ENCODE measurements at regions not wholly inside any gene's neighbourhood (a gene's known extent, or its start where the extent isn't known, plus 50 kb on each side); places are given as distances from the start of the nearest gene placed in this dataset.
A peak's percentile ranks its signal among the peaks of the same experiment; 100 is the strongest.
"Not testable (repeated sequence)": the region's sequence is repeated elsewhere in the genome, so short reads cannot be mapped to it uniquely, and the experiment has no call there.

DNA sequence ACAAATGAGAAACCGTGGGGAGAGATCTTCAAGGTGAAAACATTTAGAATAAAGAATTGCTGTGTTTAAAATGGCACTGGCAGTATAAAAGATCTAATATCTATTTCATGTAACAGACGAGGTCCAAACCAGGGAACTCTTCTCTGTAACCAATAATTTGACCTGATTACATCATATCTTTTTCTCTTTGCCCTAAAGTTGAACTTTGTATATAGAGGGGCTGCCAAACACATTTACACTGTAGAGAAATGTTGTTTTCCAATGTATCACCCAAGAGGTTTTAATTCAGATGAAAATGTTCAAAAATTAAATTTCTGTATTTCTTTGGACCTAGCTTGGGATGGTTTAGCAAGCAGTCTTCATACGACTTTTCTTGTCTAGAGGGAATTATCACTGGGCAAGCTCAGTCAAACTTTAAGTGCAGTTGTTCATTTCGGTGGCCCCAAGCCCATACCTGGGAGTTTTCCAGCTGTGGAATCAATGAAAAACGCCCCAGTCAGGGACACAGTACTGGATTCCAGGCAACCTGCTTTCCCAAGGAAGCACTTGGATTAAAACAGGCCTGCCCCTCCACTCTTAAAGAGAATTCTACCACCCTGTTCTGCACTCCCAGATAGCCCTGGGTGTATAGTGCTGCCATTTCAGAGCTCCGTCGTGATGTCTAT, 208.5 kb upstream of the FN1 start:
- DNase-seq (ENCODE audit: low read depth, low spot score), result no peak
- H3K27ac ChIP-seq, result no peak overlapping the region

DNA sequence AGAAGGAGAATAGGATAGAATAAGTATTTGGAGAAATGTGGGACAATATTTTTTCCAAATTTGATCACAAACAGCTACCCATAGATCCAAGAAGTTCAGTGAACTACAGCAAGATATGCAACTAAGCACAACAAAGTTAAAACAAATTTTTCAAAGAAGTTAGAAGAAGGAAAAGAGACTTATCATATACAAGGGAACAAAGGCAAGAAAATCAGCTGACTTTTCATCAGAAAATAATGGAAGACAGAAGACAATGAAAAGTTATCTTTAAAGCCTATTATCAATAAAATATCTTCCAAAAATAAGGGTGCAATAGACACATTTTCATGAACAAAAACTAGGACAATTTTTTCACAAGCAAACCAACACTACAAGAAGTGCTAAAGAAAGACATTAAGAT, 202.8 kb upstream of the FN1 start:
- DNase-seq (ENCODE audit: low read depth, low spot score), result no peak
- no peak overlapping the region for H3K27ac ChIP-seq

DNA sequence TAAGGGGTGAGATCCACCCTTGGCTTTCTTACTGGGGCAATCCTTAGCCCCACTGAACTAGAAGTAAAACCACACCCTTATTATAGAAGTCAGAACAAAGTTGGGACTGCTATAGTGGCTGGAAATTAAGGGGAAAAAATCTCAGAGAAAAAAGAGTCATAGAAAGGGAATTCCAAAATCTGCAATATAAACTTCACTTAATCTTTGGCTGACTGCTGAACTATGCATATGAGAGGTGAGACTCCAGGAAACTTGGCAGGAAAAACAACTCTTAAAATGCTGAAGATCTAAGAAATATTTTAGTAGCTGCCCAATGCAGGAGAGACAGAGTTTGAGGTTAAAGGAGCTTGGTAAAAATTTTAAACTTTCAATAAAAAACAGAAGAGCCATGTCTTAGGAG, 201.8 kb upstream of the FN1 start:
- H3K27ac ChIP-seq, result no peak overlapping the region
- no peak for DNase-seq (ENCODE audit: low read depth, low spot score)

DNA sequence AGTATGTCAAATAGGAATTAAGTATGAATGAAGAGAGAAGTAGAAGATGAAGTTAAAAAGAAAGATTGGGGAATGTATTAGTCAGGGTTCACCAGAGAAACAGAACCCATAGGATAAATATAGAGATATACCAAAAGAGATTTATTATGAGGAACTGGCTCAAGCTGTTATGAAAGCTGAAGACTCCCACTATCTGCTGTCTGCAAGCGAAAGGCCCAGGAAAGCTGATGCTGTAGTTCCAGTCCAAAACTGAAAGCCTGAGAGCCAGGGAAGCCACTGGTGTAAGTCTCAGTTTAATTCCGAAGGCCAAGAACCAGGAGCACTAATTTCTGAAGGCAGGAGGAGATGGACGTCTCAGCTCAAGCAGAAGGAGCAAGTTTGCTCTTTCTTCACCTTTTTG, 200.9 kb upstream of the FN1 start:
- H3K27ac ChIP-seq, result no peak overlapping the region
- DNase-seq (ENCODE audit: low read depth, low spot score), result no peak

DNA sequence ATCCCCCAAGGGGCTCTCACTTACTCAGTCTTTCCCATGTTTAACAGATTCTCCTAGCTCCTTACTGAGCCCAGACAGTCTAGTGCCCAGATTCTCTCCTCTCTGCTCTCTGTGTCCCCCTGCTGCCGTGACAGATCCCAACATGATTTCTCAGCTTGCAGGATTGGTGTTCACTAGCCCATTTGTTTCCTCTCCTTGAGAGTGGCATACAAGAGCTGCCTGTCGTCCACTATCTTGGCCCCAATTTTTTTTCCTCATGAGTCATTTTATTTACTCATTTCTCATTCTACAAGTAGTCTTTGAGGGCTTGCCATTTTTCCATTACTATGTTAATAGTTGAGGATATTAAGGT, 199.9 kb upstream of the FN1 start:
- peak; percentile 36 for DNase-seq (ENCODE audit: low read depth, low spot score)
- H3K27ac ChIP-seq, result no peak overlapping the region

DNA sequence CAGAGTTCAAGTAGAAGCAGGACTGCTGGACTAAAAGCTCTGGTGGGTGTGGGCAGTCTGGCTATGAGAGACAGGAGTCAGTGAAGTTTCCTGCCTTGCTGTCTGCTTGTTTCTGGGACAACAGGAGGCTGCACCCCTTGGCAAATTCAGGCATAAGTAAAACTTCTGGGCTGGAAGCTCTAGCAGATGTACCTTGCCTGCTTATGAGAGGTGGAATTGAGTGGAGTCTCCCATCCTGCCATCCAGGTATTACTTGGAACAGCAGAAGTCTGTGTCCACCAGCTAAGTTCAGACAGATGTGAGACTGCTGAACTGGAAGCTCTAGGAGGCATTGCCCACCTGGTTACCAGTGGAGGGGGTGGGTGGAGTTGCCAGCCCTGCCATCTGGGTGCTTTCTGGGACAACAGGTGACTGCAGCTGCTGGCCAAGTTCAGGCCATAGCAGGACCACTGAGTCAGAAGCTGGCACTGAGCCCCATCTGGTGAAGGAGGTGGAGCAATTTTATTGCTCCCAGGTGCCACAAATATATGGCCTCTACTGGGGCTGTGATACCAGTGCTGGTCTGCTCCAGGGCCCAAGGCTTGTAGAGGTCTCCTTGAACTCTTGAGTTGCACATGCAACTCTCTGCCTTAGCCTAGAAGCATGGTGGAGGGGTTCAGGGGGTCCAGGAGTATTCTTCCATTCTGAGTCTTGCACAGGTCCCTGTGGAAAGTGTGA, 199.4 kb upstream of the FN1 start:
- no peak overlapping the region for H3K27ac ChIP-seq
- DNase-seq (ENCODE audit: low read depth, low spot score), result no peak

DNA sequence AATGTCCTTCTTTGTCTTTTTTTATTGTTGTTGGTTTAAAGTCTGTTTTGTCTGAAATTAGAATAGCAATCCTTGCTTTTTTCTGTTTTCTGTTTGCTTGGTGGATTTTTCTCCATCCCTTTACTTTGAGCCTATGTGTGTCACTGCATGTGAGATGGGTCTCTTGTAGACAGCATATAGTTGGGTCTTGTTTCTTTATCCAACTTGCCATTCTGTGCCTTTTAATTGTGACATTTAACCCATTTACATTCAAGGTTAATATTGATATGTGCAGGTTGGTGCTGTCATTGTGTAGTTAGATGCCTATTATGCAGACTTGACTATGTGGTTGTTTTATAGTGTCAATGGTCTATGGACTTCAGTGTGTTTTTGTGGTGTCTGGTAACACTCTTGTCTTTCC, 197.5 kb upstream of the FN1 start:
- no peak for DNase-seq (ENCODE audit: low read depth, low spot score)
- no peak overlapping the region for H3K27ac ChIP-seq

DNA sequence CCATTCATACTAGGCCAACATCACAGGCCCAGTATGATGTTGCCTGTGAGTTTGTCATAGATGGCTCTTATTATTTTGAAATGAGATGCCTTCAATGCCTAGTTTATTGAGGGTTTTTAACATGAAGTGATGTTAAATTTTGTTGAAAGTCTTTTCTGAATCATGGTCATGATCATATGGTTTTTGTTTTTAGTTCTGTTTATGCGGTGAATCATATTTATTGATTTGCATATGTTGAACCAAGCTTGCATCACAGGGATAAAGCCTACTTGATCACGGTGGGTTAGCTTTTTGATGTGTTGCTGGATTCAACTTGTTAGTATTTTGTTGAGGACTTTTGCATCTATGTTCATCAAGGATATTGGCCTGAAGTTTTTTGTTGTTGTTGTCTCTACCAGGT, 195.8 kb upstream of the FN1 start:
- no peak for DNase-seq (ENCODE audit: low read depth, low spot score)
- H3K27ac ChIP-seq, result no peak overlapping the region

DNA sequence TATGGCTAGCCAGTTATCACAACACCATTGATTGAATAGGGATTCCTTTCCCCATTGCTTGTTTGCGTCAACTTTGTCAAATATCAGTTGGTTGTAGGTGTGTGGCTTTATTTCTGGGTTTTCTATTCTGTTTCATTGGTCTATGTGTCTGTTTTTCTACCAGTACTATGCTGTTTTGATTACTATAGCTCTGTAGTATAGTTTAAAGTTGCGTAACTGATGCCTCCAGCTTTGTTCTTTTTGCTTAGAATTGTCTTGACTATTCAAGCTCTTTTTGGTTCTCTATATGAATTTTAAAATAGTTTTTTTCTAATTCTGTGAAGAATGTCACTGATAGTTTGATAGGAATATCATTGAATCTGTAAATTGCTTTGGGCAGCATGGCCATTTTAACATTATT, 194.9 kb upstream of the FN1 start:
- DNase-seq (ENCODE audit: low read depth, low spot score); H3K27ac ChIP-seq: not testable (repeated sequence)

DNA sequence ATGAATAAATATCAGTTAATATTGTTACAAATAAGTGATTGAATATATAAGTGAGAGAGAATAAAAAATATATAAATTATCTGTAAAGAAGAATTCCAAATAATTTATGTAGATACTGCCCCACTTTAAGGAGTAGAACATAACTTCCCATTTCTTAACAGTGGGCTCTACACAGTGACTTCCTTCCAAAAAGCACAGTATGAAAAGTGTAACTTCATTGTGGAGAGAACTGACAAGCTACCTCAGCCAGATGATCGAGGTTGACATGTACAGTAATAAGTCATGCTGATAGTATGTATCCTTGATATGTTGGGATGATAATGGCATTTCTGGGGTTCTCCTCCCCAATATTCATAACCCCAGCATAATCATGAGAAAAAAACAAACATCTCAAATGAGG, 191.9 kb upstream of the FN1 start:
- H3K27ac ChIP-seq, result no peak overlapping the region
- DNase-seq (ENCODE audit: low read depth, low spot score), result no peak

DNA sequence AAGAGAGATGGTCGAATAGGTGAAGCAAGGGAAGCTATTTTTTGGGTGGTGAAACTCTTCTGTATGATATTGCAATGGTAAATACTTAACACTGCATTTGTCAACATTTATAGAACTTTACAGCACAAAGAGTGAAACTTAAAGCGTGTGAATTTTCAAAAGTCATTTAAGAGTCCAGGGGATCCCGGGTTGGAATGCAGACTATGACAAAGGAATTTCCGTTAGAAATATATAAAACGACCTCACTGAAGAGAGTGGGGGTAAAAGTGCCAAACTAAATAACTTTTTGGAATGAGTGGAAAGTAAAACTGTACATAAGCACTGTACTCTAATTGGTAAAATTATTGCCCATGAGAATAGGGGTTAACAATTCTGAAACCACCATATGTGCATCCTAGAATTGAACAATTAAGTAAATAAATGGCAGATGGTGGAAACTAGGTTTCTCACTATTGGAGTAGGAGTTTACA, 191.0 kb upstream of the FN1 start:
- no peak overlapping the region for H3K27ac ChIP-seq
- no peak for DNase-seq (ENCODE audit: low read depth, low spot score)

DNA sequence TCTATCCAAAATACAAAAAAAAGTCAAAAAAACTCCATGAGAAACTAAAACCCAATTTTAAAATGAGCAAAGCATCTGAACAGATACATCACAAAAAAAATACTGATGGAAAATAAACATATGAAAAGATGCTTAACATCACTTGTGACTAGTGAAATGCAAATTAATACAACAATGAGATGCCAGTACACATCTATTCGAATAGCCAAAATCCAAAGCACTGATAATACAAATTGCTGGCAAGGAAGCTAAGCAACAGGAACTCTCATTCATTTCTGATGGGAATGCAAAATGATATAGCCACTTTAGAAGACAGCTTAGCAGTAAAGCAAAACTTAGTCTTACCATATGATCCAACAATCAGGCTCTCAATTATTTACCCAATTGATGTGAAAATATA, 190.2 kb upstream of the FN1 start:
- H3K27ac ChIP-seq, result no peak overlapping the region
- no peak for DNase-seq (ENCODE audit: low read depth, low spot score)

DNA sequence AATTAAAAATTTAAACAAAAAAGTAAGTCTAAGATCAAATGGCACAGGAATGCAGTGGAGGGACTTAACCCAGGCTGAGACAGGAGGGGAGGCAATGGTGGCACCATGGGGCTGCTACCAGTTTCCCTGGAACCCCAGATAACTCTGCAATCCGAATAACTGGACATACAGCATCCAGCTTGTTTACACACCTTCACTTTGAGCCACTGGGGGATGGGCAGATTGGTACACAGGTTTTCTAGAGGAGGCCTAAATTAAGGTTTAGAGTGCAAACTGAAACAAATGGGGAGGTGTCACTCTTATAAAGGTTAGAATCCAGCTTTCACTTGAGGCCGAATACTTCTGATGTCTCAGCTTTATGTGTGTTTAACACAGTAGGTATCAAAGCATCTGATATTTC, 189.3 kb upstream of the FN1 start:
- no peak overlapping the region for H3K27ac ChIP-seq
- DNase-seq (ENCODE audit: low read depth, low spot score), result no peak

DNA sequence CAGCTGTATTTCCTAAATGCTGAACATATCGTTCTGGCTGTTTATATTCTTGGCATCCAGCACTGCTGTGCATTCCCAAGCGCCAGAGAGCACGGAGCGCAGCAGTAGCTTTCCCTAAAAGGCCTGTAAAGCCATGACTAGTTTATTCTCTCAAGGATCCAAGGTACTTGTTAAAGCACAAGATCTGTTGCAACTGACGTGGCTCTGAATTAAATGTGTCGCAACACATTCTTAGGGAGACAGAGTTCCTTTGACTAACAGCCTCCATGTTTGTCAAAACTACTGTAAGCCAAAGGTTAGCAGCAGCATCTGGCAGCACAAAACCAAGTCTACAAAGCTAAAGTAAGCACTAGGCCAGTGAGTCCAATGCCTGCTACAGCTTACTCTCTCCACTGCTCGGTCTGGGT, 188.6 kb upstream of the FN1 start:
- peak; percentile 45 for DNase-seq (ENCODE audit: low read depth, low spot score)
- peak overlapping the region; percentile 5 for H3K27ac ChIP-seq

DNA sequence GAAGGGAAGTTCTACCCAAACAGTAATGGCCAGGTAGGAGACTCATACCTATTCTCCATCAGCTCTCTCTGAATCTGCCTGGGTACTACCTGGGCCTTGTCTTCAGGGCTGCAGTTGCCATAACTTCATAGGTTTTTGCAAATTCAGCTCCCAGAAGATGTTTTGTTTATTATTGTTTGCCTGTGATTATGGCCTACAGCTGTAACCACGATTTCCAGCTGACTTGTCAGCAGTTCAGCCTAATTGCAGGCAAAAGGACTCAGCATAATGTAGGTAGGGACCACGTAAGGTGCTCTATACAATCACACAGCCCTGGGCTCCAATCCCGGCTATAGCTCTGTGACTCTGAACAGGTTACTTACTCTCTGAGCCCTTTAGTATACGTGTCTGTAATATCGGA, 187.0 kb upstream of the FN1 start:
- DNase-seq (ENCODE audit: low read depth, low spot score), result no peak
- H3K27ac ChIP-seq, result no peak overlapping the region

DNA sequence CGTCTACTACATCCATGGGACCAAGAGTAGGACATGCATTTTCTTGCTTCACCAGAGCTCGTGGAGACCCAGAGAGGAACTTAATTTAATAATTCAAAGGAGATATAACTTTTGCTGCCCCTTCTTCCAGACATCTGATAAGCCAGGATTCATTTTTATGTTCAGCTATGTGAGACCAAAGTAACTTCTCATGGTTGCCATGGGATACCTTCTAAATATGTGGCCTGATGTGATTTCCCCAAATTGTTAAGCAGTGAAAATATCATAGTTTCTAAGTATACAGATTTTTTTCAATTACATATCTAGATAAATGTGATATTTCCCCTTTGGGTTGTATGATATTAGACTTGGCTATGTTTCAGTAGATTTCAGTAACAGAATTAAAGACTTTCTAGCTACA, 185.5 kb upstream of the FN1 start:
- H3K27ac ChIP-seq, result no peak overlapping the region
- DNase-seq (ENCODE audit: low read depth, low spot score), result no peak

DNA sequence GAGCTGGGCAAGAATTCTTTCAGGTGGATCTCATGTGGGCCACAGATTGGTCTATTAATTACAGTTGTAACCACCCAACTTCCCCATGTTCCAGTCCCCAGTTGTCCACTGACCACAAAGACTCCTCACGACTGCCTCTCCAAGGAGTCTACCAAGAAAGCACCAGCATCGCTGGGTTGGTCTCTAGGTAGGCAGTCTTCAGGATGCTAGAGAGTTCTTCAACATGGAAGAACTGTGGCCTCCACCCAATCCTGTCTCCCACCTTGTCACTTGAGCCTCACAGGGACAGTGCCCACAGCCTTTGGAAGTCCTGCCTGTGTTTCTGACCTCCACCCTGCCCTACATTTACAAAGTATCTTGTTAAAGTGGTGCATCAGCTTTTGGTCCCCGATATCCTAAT, 184.7 kb upstream of the FN1 start:
- DNase-seq (ENCODE audit: low read depth, low spot score), result no peak
- no peak overlapping the region for H3K27ac ChIP-seq

DNA sequence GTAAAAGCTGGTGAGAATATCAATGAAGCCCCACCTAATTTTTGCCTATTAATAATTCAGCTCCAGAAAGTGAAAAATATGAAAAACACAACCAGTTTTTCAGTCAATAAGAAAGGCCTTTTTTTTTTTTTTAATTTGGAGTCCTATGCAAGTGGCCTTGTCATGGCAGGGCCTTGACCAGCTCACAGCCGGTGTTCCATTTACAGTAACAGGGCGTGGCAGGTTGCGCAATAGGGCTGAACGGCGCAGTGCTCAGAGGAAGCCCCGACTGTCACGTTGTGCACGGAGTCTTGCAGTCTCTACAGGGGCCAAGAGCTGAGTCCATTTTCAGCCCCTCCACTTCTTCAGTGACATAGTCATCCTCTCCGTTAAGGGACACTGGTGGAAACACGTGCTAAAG, 184.1 kb upstream of the FN1 start:
- no peak for DNase-seq (ENCODE audit: low read depth, low spot score)
- H3K27ac ChIP-seq, result no peak overlapping the region

DNA sequence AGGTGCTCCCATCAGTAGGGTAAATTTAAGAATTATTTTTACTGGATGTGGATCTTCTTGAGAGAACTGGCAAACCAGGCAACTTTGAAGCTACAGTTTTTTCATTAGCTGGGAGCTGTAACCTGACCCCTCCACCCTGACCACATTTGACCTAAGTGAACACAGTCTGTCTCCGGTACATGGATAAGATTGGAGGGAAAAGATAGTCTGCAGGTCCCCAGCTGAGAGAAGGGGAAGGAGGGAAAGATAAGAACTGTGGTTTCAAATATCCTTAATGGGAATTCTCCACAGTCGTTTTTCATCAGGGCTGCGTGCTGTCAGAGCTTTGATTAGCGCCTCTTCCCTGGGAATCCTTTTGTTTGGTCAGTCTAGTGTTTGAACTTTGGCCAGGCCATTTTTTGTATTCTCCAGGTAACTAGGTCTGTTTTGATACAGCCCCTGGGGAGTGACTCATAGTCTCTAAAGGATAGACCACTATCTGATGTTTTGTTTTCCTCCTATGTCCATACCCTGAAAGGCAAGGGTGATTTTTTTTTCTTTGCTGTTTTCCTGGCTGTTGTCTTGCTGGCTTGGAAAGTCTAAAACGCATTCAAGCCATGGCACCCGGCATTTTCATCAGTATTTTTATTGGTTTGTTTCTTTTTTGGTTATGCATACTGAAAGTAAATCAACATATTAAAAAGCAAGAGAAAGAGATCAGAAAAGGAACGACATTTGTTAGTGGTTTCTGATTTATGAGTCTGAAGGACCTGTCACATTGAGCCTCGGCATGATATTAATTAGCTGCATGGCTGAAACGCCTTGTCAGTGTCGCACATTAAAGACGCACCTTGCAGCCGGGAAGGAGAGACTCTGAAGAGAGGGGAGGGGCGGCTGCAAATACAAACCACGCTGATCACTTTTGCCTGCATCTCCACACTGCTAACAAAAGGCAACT, 183.4 kb upstream of the FN1 start:
- H3K27ac ChIP-seq, result no peak overlapping the region
- DNase-seq (ENCODE audit: low read depth, low spot score), result no peak

DNA sequence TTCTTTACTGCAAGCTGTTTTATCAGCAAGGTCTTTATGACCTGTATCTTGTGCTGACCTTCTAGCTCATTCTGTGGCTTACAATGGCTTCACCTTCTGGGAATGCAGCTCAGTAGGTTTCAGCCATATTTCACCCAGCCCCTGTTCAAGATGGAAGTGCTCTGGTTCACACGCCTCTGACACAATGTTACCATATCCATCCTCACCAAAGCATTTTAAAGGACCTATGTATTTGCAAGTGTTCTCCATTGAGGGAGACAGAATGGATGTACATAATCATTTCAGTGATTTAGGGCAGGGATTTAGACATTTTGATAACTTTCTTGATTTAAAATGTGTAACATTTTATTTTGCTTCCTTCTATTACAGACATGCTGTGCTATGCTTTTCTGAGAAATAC, 182.3 kb upstream of the FN1 start:
- DNase-seq (ENCODE audit: low read depth, low spot score), result no peak
- H3K27ac ChIP-seq, result no peak overlapping the region

Data from epithelial cell of prostate (primary cell).